Keratinocyte (primary cell): ENCODE measurements at regions not wholly inside any gene's neighbourhood (a gene's known extent, or its start where the extent isn't known, plus 50 kb on each side); places are given as distances from the start of the nearest gene placed in this dataset.

ENCODE experiments used
- EZH2 ChIP-seq: IDR thresholded peaks from one replicate; pipeline ENCODE4 v1.6.1; 2012; ENCODE audit warnings: inconsistent platforms, mild to moderate bottlenecking, low read length, moderate library complexity
- TF ChIP-seq, protein P1 (sequence below), 3 experiments: IDR thresholded peaks in 1 of 3; conservative IDR thresholded peaks in 1 of 3; optimal IDR thresholded peaks in 1 of 3; 2 replicates in 2 of 3; 3 replicates in 1 of 3; pipeline versions ENCODE3 to v1.5.1; 2011; ENCODE audit warnings: low read length in 3 of 3, mild to moderate bottlenecking in 3 of 3, moderate library complexity in 2 of 3, control low read depth in 1 of 3, inconsistent platforms in 1 of 3; ENCODE audit not compliant: insufficient read depth in 2 of 3; ENCODE audit errors: extremely low read depth in 1 of 3

DNA sequence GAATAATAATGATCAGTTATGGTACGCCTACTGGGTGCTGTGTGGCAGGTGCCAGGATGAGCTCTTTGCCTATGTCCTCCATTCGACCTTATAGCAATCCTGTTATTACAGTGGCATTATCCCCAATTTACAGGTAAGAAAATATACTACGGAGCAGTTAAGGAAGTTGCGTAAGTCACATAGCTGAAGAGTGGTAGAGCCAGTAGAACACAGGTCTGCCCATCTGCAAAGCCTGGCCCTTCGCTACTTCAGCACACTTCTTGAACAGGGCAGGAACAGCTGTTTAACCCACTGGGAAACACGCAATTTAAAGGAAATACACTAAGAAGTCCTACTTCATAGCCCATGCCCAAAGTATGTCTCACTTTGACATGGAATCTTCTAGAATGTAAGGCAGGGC is 91.8 kb downstream of the PXDC1 start:
- TF ChIP-seq, protein P1, sequence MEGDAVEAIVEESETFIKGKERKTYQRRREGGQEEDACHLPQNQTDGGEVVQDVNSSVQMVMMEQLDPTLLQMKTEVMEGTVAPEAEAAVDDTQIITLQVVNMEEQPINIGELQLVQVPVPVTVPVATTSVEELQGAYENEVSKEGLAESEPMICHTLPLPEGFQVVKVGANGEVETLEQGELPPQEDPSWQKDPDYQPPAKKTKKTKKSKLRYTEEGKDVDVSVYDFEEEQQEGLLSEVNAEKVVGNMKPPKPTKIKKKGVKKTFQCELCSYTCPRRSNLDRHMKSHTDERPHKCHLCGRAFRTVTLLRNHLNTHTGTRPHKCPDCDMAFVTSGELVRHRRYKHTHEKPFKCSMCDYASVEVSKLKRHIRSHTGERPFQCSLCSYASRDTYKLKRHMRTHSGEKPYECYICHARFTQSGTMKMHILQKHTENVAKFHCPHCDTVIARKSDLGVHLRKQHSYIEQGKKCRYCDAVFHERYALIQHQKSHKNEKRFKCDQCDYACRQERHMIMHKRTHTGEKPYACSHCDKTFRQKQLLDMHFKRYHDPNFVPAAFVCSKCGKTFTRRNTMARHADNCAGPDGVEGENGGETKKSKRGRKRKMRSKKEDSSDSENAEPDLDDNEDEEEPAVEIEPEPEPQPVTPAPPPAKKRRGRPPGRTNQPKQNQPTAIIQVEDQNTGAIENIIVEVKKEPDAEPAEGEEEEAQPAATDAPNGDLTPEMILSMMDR (optimal IDR thresholded peaks at IDR 0.05 in 1 of 3, IDR thresholded peaks at IDR 0.05 in 1 of 3, conservative IDR thresholded peaks at IDR 0.05 in 1 of 3; ENCODE audit: extremely low read depth in 1 of 3, insufficient read depth in 2 of 3, low read length in 3 of 3): no peak
- TF ChIP-seq EZH2: no peak
